ENCODE measurements at regions not wholly inside any gene's neighbourhood (a gene's known extent, or its start where the extent isn't known, plus 50 kb on each side); places are given as distances from the start of the nearest gene placed in this dataset.

GRCh38 chr6:4565301-4566250, 210.6 kb upstream of the CDYL start:
- intact Hi-C loops (cut with micrococcal nuclease) = no loop called here
- peaks cover 5% of the 10 kb centered on the region for H3K27me3 Mint-ChIP-seq
- peaks cover 3% of the 10 kb centered on the region for H3K4me1 Mint-ChIP-seq (ENCODE audit: low read depth)
- H3K4me3 Mint-ChIP-seq = no peak overlapping the region
- no peaks in the 10 kb centered on the region for H3K36me3 Mint-ChIP-seq (ENCODE audit: low read depth)
- H3K9me3 Mint-ChIP-seq = peaks cover 5% of the 10 kb centered on the region
- H3K27ac Mint-ChIP-seq = no peak overlapping the region

- Mint-ChIP-seq H3K9me3 (no peaks in the 10 kb centered on the region), H3K4me3 (no peak overlapping the region), H3K27me3 (peaks cover 6% of the 10 kb centered on the region), H3K27ac (no peak overlapping the region), H3K36me3 (ENCODE audit: low read depth) (no peaks in the 10 kb centered on the region), H3K4me1 (ENCODE audit: low read depth) (peaks cover 11% of the 10 kb centered on the region)
- intact Hi-C loops (cut with micrococcal nuclease) = no loop called here
Observed at GRCh38 chr6:4564801-4565271, 211.4 kb upstream of the CDYL start.

GRCh38 chr6:4563877-4564276, 212.3 kb upstream of the CDYL start:
- intact Hi-C loops (cut with micrococcal nuclease) = no loop called here
- peaks cover 11% of the 10 kb centered on the region for H3K4me1 Mint-ChIP-seq (ENCODE audit: low read depth)
- no peaks in the 10 kb centered on the region for H3K9me3 Mint-ChIP-seq
- H3K36me3 Mint-ChIP-seq (ENCODE audit: low read depth) = no peaks in the 10 kb centered on the region
- H3K4me3 Mint-ChIP-seq = no peak overlapping the region
- H3K27ac Mint-ChIP-seq = no peak overlapping the region
- peaks cover 6% of the 10 kb centered on the region for H3K27me3 Mint-ChIP-seq

GRCh38 chr6:4563156-4563555, 213.0 kb upstream of the CDYL start:
- intact Hi-C loops (cut with micrococcal nuclease) = no loop called here
- H3K4me3 Mint-ChIP-seq = no peak overlapping the region
- H3K9me3 Mint-ChIP-seq = no peaks in the 10 kb centered on the region
- peaks cover 6% of the 10 kb centered on the region for H3K27me3 Mint-ChIP-seq
- H3K4me1 Mint-ChIP-seq (ENCODE audit: low read depth) = peaks cover 11% of the 10 kb centered on the region
- no peaks in the 10 kb centered on the region for H3K36me3 Mint-ChIP-seq (ENCODE audit: low read depth)
- no peak overlapping the region for H3K27ac Mint-ChIP-seq

GRCh38 chr6:4561773-4562400, 214.3 kb upstream of the CDYL start:
- no peak overlapping the region for H3K27ac Mint-ChIP-seq
- no peaks in the 10 kb centered on the region for H3K36me3 Mint-ChIP-seq (ENCODE audit: low read depth)
- peaks cover 11% of the 10 kb centered on the region for H3K4me1 Mint-ChIP-seq (ENCODE audit: low read depth)
- H3K27me3 Mint-ChIP-seq = peaks cover 6% of the 10 kb centered on the region
- intact Hi-C loops (cut with micrococcal nuclease) = no loop called here
- H3K4me3 Mint-ChIP-seq = no peak overlapping the region
- no peaks in the 10 kb centered on the region for H3K9me3 Mint-ChIP-seq

GRCh38 chr6:4561078-4561435, 215.1 kb upstream of the CDYL start:
- intact Hi-C loops (cut with micrococcal nuclease) = no loop called here
- no peak overlapping the region for H3K27ac Mint-ChIP-seq
- no peaks in the 10 kb centered on the region for H3K36me3 Mint-ChIP-seq (ENCODE audit: low read depth)
- no peak overlapping the region for H3K4me3 Mint-ChIP-seq
- peaks cover 12% of the 10 kb centered on the region for H3K4me1 Mint-ChIP-seq (ENCODE audit: low read depth)
- no peaks in the 10 kb centered on the region for H3K9me3 Mint-ChIP-seq
- H3K27me3 Mint-ChIP-seq = peaks cover 6% of the 10 kb centered on the region

GRCh38 chr6:4560221-4561077, 215.8 kb upstream of the CDYL start:
- Mint-ChIP-seq H3K4me3 (peak overlapping the region; percentile 39), H3K27me3 (peaks cover 4% of the 10 kb centered on the region), H3K27ac (no peak overlapping the region), H3K4me1 (ENCODE audit: low read depth) (peaks cover 16% of the 10 kb centered on the region), H3K36me3 (ENCODE audit: low read depth) (no peaks in the 10 kb centered on the region), H3K9me3 (no peaks in the 10 kb centered on the region)
- intact Hi-C loops (cut with micrococcal nuclease) = no loop called here

GRCh38 chr6:4559281-4559875, 216.8 kb upstream of the CDYL start:
- H3K4me3 Mint-ChIP-seq = no peak overlapping the region
- peaks cover 4% of the 10 kb centered on the region for H3K27me3 Mint-ChIP-seq
- H3K4me1 Mint-ChIP-seq (ENCODE audit: low read depth) = peaks cover 16% of the 10 kb centered on the region
- intact Hi-C loops (cut with micrococcal nuclease) = no loop called here
- no peaks in the 10 kb centered on the region for H3K9me3 Mint-ChIP-seq
- no peak overlapping the region for H3K27ac Mint-ChIP-seq
- no peaks in the 10 kb centered on the region for H3K36me3 Mint-ChIP-seq (ENCODE audit: low read depth)

- intact Hi-C loops (cut with micrococcal nuclease) = no loop called here
- H3K27ac Mint-ChIP-seq = no peak overlapping the region
- H3K4me1 Mint-ChIP-seq (ENCODE audit: low read depth) = peaks cover 5% of the 10 kb centered on the region
- no peaks in the 10 kb centered on the region for H3K9me3 Mint-ChIP-seq
- H3K36me3 Mint-ChIP-seq (ENCODE audit: low read depth) = no peaks in the 10 kb centered on the region
- H3K4me3 Mint-ChIP-seq = no peak overlapping the region
- H3K27me3 Mint-ChIP-seq = peaks cover 4% of the 10 kb centered on the region
Observed at GRCh38 chr6:4554645-4555044, 221.6 kb upstream of the CDYL start.

GRCh38 chr6:4553387-4553786, 222.8 kb upstream of the CDYL start:
- H3K27ac Mint-ChIP-seq = no peak overlapping the region
- peaks cover 5% of the 10 kb centered on the region for H3K4me1 Mint-ChIP-seq (ENCODE audit: low read depth)
- no peak overlapping the region for H3K4me3 Mint-ChIP-seq
- H3K36me3 Mint-ChIP-seq (ENCODE audit: low read depth) = no peaks in the 10 kb centered on the region
- intact Hi-C loops (cut with micrococcal nuclease) = no loop called here
- H3K9me3 Mint-ChIP-seq = no peaks in the 10 kb centered on the region
- peaks cover 4% of the 10 kb centered on the region for H3K27me3 Mint-ChIP-seq

- Mint-ChIP-seq H3K4me3 (no peak overlapping the region), H3K27me3 (peaks cover 7% of the 10 kb centered on the region), H3K27ac (no peak overlapping the region), H3K9me3 (no peaks in the 10 kb centered on the region), H3K4me1 (ENCODE audit: low read depth) (no peaks in the 10 kb centered on the region), H3K36me3 (ENCODE audit: low read depth) (no peaks in the 10 kb centered on the region)
- intact Hi-C loops (cut with micrococcal nuclease) = no loop called here
Observed at GRCh38 chr6:4550227-4550597, 226.0 kb upstream of the CDYL start.

- H3K27ac Mint-ChIP-seq = no peak overlapping the region
Observed at GRCh38 chr6:4549556-4550226, 226.5 kb upstream of the CDYL start.

GRCh38 chr6:4545893-4546292, 230.3 kb upstream of the CDYL start:
- intact Hi-C loops (cut with micrococcal nuclease) = no loop called here
- no peaks in the 10 kb centered on the region for H3K4me1 Mint-ChIP-seq (ENCODE audit: low read depth)
- H3K4me3 Mint-ChIP-seq = no peak overlapping the region
- no peaks in the 10 kb centered on the region for H3K9me3 Mint-ChIP-seq
- H3K36me3 Mint-ChIP-seq (ENCODE audit: low read depth) = no peaks in the 10 kb centered on the region
- H3K27ac Mint-ChIP-seq = no peak overlapping the region
- H3K27me3 Mint-ChIP-seq = peaks cover 2% of the 10 kb centered on the region

More at GRCh38 chr6:4549556-4550226, 226.5 kb upstream of the CDYL start:
- intact Hi-C loops (cut with micrococcal nuclease) = no loop called here
- Mint-ChIP-seq H3K4me1 (ENCODE audit: low read depth) (no peaks in the 10 kb centered on the region), H3K27me3 (peaks cover 7% of the 10 kb centered on the region), H3K4me3 (no peak overlapping the region), H3K9me3 (no peaks in the 10 kb centered on the region), H3K36me3 (ENCODE audit: low read depth) (no peaks in the 10 kb centered on the region)
